Heart left ventricle (tissue), 16 donors: ENCODE measurements at regions not wholly inside any gene's neighbourhood (a gene's known extent, or its start where the extent isn't known, plus 50 kb on each side); places are given as distances from the start of the nearest gene placed in this dataset.

Experiments
- ATAC-seq, 4 donors: fragments of 200-7000 bp; cut with Tn5 transposase; one replicate each; pipeline ENCODE4 v1.9.1; 2020 to 2022; ENCODE audit warnings: moderate library complexity in 4 of 4, mild to moderate bottlenecking in 3 of 4, moderate number of reproducible peaks in 1 of 4
- DNase-seq, 5 donors: peaks; one replicate each; pipeline ENCODE4 v3.0.0-alpha.2; 2020
- H3K27ac ChIP-seq, 12 donors: fragments of 200-600 bp; sonication (generic) in 4 of 12; one replicate each; pipeline versions ENCODE4 v1.5.0 to v1.8.0; 2016 to 2022; ENCODE audit warnings: mild to moderate bottlenecking in 2 of 12
- H3K27me3 ChIP-seq, 9 donors: fragments of 200-600 bp; sonication (generic) in 2 of 9; one replicate each; pipeline versions ENCODE4 v1.5.1 to v1.8.0; 2016 to 2022; ENCODE audit warnings: mild to moderate bottlenecking in 3 of 9
- H3K36me3 ChIP-seq, 9 donors: fragments of 200-600 bp; sonication (generic) in 2 of 9; one replicate each; pipeline versions ENCODE4 v1.5.0 to v1.8.0; 2018 to 2022; ENCODE audit warnings: mild to moderate bottlenecking in 2 of 9
- H3K4me1 ChIP-seq, 12 donors: fragments of 200-600 bp; sonication (generic) in 4 of 12; one replicate each; pipeline versions ENCODE4 v1.5.0 to v1.8.0; 2016 to 2022; ENCODE audit warnings: mild to moderate bottlenecking in 3 of 12
- H3K4me3 ChIP-seq, 12 donors: fragments of 200-600 bp; sonication (generic) in 4 of 12; one replicate each; pipeline versions ENCODE4 v1.5.0 to v1.8.0; 2017 to 2022; ENCODE audit warnings: mild to moderate bottlenecking in 9 of 12, moderate library complexity in 4 of 12
- H3K9me3 ChIP-seq, 12 donors: fragments of 200-600 bp; sonication (generic) in 4 of 12; one replicate each; pipeline versions ENCODE4 v1.5.0 to v1.8.0; 2016 to 2022; ENCODE audit warnings: mild to moderate bottlenecking in 1 of 12
- POLR2A ChIP-seq, 2 donors: fragments of 450-650 bp; IDR thresholded peaks; one replicate each; pipeline ENCODE4 v1.6.1; 2017; ENCODE audit warnings: antibody characterized with exemption in 2 of 2, mild to moderate bottlenecking in 2 of 2, moderate library complexity in 2 of 2
- whole genome bisulfite sequencing, 4 donors: extraction: QIAGEN DNeasy Blood & Tissue Kit in 2 of 4; methylation state at CpG; one replicate each; pipeline versions ENCODE4 v1.1.5 to v1.1.7; 2013 to 2018; 5-methylcytosine and 5-hydroxymethylcytosine counted together
- intact Hi-C, 10 donors: fragments of 100-400 bp; cut with DNase I; formaldehyde crosslinking; loops; one replicate each; pipeline versions ENCODE4 v1.11.1 to v1.14.2; 2022
- TF ChIP-seq, protein P1 (sequence below), 12 donors: fragments of 200-600 bp; sonication (generic) in 4 of 12; IDR thresholded peaks; one replicate each; pipeline versions ENCODE4 v1.5.0 to v1.8.0; 2018 to 2022; ENCODE audit warnings: antibody characterized with exemption in 12 of 12, mild to moderate bottlenecking in 5 of 12
- donor health status: ischemic (EF 13 %, LVEDD 7.1; RV severe dilation, severe dysfunction).
- donor health status: healthy with polysubstance abuse.
- donor health status: DM: no; HTN: yes; CAD: no.
- donor health status: DM: no; HTN: no; CAD: no.
- donor health status: ischemic (EF 25% LVEDD 6.9; RV normal size, moderate dysfunction).
- donor health status: ischemic (EF 25% LVEDD 5.7; RV mildly dilated, moderate dysfunction).
- donor health status: healthy.
- donor health status: DM: yes; HTN: yes; CAD: no.
- donor health status: ischemic (EF 35%, LVEDD 5.7; RV mildly dilated, moderate dysfunction).
- donor health status: nonischemic (EF 11% LVEDD 7.7; RV severe dilation, severe dysfunction).
- donor health status: DM: yes; HTN: yes; CAD: no.
- donor health status: PGD.
- donor health status: ischemic (EF 29% LVEDD 5.4; RV normal size, mild dysfunction).
- donor health status: nonischemic (EF 23%, LVEDD 6.1; RV moderate dilation, normal function).

- Histone ChIP-seq H3K4me1 (no peaks in the 10 kb centered on the region), H3K27ac (no peak overlapping the region), H3K4me3 (no peak overlapping the region), H3K27me3 (no peaks in the 10 kb centered on the region), H3K9me3 (peaks cover 0 to 7% (median 0%) of the 10 kb centered on the region in 12 donors), H3K36me3 (no peaks in the 10 kb centered on the region)
- DNase-seq = no peak
- intact Hi-C loops = loop anchor here in 1 of 10 donors (5.0 kb wide), 1 partner anchor 51 kb away; no protein-coding TSS in a partner anchor
- WGBS, 4 donors = 16 to 37% (median 26%) methylated on average over 3 of the region's 3 CpGs
- no peak for ATAC-seq
- TF ChIP-seq, protein P1, sequence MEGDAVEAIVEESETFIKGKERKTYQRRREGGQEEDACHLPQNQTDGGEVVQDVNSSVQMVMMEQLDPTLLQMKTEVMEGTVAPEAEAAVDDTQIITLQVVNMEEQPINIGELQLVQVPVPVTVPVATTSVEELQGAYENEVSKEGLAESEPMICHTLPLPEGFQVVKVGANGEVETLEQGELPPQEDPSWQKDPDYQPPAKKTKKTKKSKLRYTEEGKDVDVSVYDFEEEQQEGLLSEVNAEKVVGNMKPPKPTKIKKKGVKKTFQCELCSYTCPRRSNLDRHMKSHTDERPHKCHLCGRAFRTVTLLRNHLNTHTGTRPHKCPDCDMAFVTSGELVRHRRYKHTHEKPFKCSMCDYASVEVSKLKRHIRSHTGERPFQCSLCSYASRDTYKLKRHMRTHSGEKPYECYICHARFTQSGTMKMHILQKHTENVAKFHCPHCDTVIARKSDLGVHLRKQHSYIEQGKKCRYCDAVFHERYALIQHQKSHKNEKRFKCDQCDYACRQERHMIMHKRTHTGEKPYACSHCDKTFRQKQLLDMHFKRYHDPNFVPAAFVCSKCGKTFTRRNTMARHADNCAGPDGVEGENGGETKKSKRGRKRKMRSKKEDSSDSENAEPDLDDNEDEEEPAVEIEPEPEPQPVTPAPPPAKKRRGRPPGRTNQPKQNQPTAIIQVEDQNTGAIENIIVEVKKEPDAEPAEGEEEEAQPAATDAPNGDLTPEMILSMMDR (IDR thresholded peaks at IDR 0.05) = no peak
- no peak for TF ChIP-seq POLR2A (IDR thresholded peaks at IDR 0.05)
Observed at GRCh38 chr17:52546493-52546892, 388.0 kb upstream of the CA10 start.

- no peaks in the 10 kb centered on the region for H3K9me3 ChIP-seq
- TF ChIP-seq, protein P1 (IDR thresholded peaks at IDR 0.05) = no peak
- no peak for TF ChIP-seq POLR2A (IDR thresholded peaks at IDR 0.05)
- peaks cover 0 to 5% (median 0%) of the 10 kb centered on the region in 12 donors for H3K4me1 ChIP-seq
- no peak for ATAC-seq
- WGBS, 4 donors = 43 to 61% (median 51%) methylated on average over 1 of the region's 1 CpG
- H3K27ac ChIP-seq = no peak overlapping the region
- no peaks in the 10 kb centered on the region for H3K27me3 ChIP-seq
- DNase-seq = no peak
- H3K4me3 ChIP-seq = no peak overlapping the region
- intact Hi-C loops = no loop called here
- no peaks in the 10 kb centered on the region for H3K36me3 ChIP-seq
Observed at GRCh38 chr17:52537421-52537820, 378.9 kb upstream of the CA10 start.

GRCh38 chr17:52536489-52536888 is 378.0 kb upstream of the CA10 start:
- H3K27ac ChIP-seq = no peak overlapping the region
- DNase-seq (peak; percentile 17 to 65 (median 25)), ATAC-seq (peak in 3 of 4 donors; percentile 61 to 77 (median 74))
- no peaks in the 10 kb centered on the region for H3K36me3 ChIP-seq
- TF ChIP-seq, protein P1 (IDR thresholded peaks at IDR 0.05) = no peak
- H3K9me3 ChIP-seq = no peaks in the 10 kb centered on the region
- WGBS, 4 donors = 59 to 67% (median 62%) methylated on average over 4 of the region's 4 CpGs
- peaks cover 0 to 5% (median 0%) of the 10 kb centered on the region in 12 donors for H3K4me1 ChIP-seq
- H3K4me3 ChIP-seq = no peak overlapping the region
- intact Hi-C loops = no loop called here
- no peaks in the 10 kb centered on the region for H3K27me3 ChIP-seq

DNA sequence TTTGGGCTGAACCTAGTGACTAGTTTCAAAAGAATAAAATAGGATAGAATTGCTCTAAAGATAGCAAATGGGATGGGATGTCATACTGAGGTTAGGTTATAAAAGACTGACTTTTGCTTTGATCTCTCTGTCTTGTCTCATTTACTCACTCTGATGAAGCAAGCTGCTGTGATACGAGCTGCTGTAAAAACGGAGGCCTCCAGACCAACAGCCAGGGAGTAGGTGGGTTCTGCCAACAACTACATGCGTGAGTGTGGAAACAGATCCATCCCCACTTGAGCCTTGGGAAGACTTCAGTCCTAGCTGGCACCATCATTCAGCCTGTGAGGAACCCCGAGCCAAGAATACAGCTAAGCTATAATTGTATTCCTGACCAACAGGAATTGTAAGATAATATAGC is 373.9 kb upstream of the CA10 start:
- no peak overlapping the region for H3K27ac ChIP-seq

More for the DNA sequence above, 373.9 kb upstream of the CA10 start:
- 70 to 76% (median 72%) methylated on average over 4 of the region's 4 CpGs for WGBS, 4 donors
- TF ChIP-seq POLR2A (IDR thresholded peaks at IDR 0.05) = no peak
- TF ChIP-seq, protein P1 (IDR thresholded peaks at IDR 0.05) = no peak
- no peak overlapping the region for H3K4me3 ChIP-seq
- H3K36me3 ChIP-seq = no peaks in the 10 kb centered on the region
- peaks cover 0 to 4% (median 0%) of the 10 kb centered on the region in 12 donors for H3K4me1 ChIP-seq
- intact Hi-C loops = no loop called here
- ATAC-seq (no peak), DNase-seq (no peak)
- H3K27me3 ChIP-seq = no peaks in the 10 kb centered on the region
- no peaks in the 10 kb centered on the region for H3K9me3 ChIP-seq
